LNCaP clone FGC (cell line): ENCODE measurements at regions not wholly inside any gene's neighbourhood (a gene's known extent, or its start where the extent isn't known, plus 50 kb on each side); places are given as distances from the start of the nearest gene placed in this dataset.

Experiments
- DNase-seq: peaks from one replicate; pipeline ENCODE4 v3.0.0-alpha.2; 2011; ENCODE audit warnings: low read depth
- H3K4me3 ChIP-seq: 2 replicates; pipeline ENCODE4 v1.5.1; 2011; ENCODE audit warnings: mild to moderate bottlenecking, low read depth, low read length, control low read depth
- CTCF ChIP-seq: IDR thresholded peaks from 2 replicates; pipeline ENCODE4 v1.5.1; 2012; ENCODE audit warnings: mild to moderate bottlenecking; ENCODE audit not compliant: control insufficient read depth, insufficient read depth; ENCODE audit errors: extremely low read depth

GRCh38 chr6:134787261-134787877 is 162.5 kb downstream of the ALDH8A1 start:
- no peak for DNase-seq
- no peak overlapping the region for H3K4me3 ChIP-seq
- TF ChIP-seq CTCF: no peak

GRCh38 chr6:134784336-134784735 is 165.6 kb downstream of the ALDH8A1 start:
- no peak for TF ChIP-seq CTCF
- H3K4me3 ChIP-seq: no peak overlapping the region
- no peak for DNase-seq

DNA sequence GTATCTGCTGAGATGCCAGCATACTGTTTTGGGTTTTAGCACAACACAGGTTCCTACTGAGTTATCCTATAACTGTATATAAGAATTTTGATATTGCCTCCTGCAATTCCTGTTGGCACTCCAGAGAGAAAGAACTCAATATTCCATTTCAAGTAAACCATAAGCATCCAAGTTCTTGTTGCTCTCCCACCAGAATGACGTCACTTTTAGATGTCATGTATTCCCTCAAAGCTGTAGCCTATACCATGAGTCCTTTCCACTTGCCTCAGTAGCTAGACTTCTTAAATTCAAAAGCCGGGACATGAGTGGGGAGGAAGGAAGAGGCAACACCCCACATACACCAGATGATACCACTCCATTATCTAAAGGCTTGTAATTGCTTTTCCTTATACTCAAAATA is 171.5 kb downstream of the ALDH8A1 start:
- no peak for TF ChIP-seq CTCF
- H3K4me3 ChIP-seq: no peak overlapping the region
- no peak for DNase-seq

GRCh38 chr6:134774201-134774638 is 175.7 kb downstream of the ALDH8A1 start:
- H3K4me3 ChIP-seq: no peak overlapping the region
- TF ChIP-seq CTCF: no peak
- no peak for DNase-seq

GRCh38 chr6:134772671-134773360 is 177.1 kb downstream of the ALDH8A1 start:
- no peak overlapping the region for H3K4me3 ChIP-seq
- no peak for TF ChIP-seq CTCF
- no peak for DNase-seq

GRCh38 chr6:134768931-134769330 is 181.0 kb downstream of the ALDH8A1 start:
- H3K4me3 ChIP-seq: no peak overlapping the region
- DNase-seq: no peak
- no peak for TF ChIP-seq CTCF

DNA sequence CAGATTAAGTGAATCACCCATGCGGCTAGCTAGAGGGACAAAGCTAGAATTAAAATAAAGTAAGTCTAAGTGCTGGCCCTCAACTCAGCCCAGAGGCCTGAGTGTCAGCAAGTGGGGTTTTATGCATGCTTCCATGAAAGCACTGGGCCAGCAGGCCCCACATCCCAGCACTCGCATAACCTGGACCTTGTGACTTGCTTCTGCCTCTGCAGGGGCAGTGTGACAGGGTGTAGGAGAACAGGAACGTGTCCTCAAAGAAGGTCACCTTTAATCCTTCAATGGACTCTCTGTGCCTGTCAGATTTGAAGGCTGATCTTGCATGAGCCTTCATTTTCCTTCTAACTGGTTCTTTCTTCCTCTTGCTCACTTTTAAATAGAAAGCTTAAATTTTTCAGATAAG is 183.4 kb downstream of the ALDH8A1 start:
- DNase-seq: no peak
- no peak overlapping the region for H3K4me3 ChIP-seq
- TF ChIP-seq CTCF: no peak
